ENCODE measurements at regions not wholly inside any gene's neighbourhood (a gene's known extent, or its start where the extent isn't known, plus 50 kb on each side); places are given as distances from the start of the nearest gene placed in this dataset.

DNA sequence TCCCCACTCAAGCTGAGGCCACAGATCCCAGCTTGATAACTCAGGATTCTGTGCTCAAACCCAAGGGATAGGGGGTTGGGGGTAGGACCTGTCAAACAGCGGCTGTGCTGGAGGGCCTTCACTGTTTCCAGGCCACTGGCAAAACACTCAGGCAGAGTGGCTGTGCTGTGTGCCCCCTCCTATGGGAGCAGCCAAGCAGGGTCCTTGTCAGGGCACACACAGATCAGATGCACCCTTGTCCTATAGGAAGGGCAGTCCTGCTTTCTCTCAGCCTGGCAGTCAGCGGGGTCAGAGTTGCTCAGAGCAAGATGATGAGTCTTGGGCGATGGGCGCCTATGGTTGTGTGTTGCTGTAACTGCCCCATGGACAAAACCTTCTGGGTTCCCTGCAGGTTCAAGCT is 554.8 kb downstream of the TBC1D32 start:
- TF ChIP-seq, protein P1, sequence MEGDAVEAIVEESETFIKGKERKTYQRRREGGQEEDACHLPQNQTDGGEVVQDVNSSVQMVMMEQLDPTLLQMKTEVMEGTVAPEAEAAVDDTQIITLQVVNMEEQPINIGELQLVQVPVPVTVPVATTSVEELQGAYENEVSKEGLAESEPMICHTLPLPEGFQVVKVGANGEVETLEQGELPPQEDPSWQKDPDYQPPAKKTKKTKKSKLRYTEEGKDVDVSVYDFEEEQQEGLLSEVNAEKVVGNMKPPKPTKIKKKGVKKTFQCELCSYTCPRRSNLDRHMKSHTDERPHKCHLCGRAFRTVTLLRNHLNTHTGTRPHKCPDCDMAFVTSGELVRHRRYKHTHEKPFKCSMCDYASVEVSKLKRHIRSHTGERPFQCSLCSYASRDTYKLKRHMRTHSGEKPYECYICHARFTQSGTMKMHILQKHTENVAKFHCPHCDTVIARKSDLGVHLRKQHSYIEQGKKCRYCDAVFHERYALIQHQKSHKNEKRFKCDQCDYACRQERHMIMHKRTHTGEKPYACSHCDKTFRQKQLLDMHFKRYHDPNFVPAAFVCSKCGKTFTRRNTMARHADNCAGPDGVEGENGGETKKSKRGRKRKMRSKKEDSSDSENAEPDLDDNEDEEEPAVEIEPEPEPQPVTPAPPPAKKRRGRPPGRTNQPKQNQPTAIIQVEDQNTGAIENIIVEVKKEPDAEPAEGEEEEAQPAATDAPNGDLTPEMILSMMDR (IDR thresholded peaks at IDR 0.05) = no peak
- no peak for TF ChIP-seq POLR2A (IDR thresholded peaks at IDR 0.05)

Measured in sigmoid colon (tissue), 3 donors.